SJSA1 (cell line): ENCODE measurements at regions not wholly inside any gene's neighbourhood (a gene's known extent, or its start where the extent isn't known, plus 50 kb on each side); places are given as distances from the start of the nearest gene placed in this dataset.

ENCODE experiments used
- DNase-seq, 2 experiments: peaks; one replicate each; pipeline ENCODE4 v3.0.0-alpha.2; 2015 to 2020; ENCODE audit warnings: low spot score in 2 of 2, low read depth in 1 of 2
- H3K27ac ChIP-seq: fragments of 250-450 bp; sonication (Bioruptor Pico); 2 replicates; pipeline ENCODE4 v1.5.1; 2020; ENCODE audit warnings: mild to moderate bottlenecking, moderate library complexity
- H3K27me3 ChIP-seq: fragments of 250-450 bp; sonication (Bioruptor Pico); replicated peaks from 2 replicates; pipeline ENCODE4 v1.5.1; 2020; ENCODE audit warnings: mild to moderate bottlenecking, moderate library complexity
- H3K36me3 ChIP-seq: fragments of 250-450 bp; sonication (Bioruptor Pico); 2 replicates; pipeline ENCODE4 v1.5.1; 2020; ENCODE audit warnings: mild to moderate bottlenecking
- H3K4me1 ChIP-seq: fragments of 250-450 bp; sonication (Bioruptor Pico); replicated peaks from 2 replicates; pipeline ENCODE4 v1.6.1; 2021; ENCODE audit warnings: mild to moderate bottlenecking
- H3K4me3 ChIP-seq: fragments of 250-450 bp; sonication (Bioruptor Pico); 2 replicates; pipeline ENCODE4 v1.5.1; 2020; ENCODE audit warnings: mild to moderate bottlenecking
- H3K9me3 ChIP-seq: fragments of 250-450 bp; sonication (Bioruptor Pico); replicated peaks from 2 replicates; pipeline ENCODE4 v1.5.1; 2020; ENCODE audit warnings: mild to moderate bottlenecking

DNA sequence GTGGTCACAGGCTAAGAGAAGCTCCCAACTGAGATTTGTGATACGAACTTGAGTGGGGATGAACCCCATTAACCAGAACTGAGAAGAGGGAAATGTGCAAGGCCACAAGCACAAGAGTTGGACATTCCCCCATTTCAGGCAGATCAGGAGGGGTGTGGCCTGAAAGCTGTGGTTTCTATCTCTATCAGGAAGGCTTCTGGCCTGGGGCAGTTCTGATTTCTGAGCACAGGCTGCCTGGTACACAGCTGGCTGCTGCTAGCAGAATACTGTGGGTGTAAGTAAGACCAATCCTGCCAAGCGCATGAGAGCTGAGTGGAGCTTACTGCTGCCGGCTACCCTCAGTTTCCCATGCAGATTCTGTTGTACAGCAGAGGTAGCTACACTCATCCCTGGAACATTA, 484.6 kb downstream of the SATB2 start:
- no peaks in the 10 kb centered on the region for H3K4me1 ChIP-seq
- H3K27ac ChIP-seq: no peak overlapping the region
- H3K4me3 ChIP-seq: no peak overlapping the region
- no peak for DNase-seq
- no peaks in the 10 kb centered on the region for H3K36me3 ChIP-seq
- H3K27me3 ChIP-seq: no peaks in the 10 kb centered on the region
- H3K9me3 ChIP-seq: no peaks in the 10 kb centered on the region

DNA sequence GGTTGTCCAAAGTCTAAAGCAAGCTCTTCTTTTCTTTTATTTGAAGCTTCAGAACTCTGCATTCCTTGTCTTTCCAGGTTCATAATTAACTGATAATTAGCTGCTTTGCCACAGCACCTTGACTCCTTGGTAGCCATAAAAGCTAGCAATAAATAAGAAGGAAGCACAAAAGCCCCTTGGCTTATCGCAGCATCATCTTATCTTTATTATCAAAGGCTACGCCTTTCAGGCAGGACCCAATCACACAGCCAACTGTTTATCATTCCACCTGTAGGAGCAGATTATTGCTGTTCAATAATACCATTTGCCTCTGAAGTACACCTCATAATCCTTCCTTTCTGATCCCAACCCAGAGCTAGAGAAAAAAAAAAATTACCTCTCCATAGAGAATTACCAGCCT, 489.2 kb downstream of the SATB2 start:
- DNase-seq: no peak
- Histone ChIP-seq H3K36me3 (no peaks in the 10 kb centered on the region), H3K27ac (no peak overlapping the region), H3K4me3 (no peak overlapping the region), H3K27me3 (no peaks in the 10 kb centered on the region), H3K9me3 (no peaks in the 10 kb centered on the region), H3K4me1 (no peaks in the 10 kb centered on the region)

DNA sequence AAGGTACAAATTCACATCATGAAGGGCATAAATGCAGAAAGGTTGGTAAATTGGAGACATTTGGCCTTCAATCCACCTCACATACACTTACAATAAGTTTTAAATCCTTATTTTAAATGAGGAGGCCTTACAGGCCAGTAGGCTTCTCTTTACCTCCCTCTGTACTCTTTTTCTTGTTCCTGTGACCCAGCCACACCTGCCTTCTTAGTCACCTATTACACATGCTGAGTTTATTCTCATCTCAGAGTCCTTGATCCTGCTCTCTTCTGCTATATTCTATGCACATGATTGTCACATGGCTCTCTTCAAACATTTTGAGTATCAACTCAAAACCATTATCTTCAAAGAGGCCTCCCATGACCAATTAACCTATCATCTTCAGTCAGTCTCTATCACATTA, 491.5 kb downstream of the SATB2 start:
- Histone ChIP-seq H3K4me3 (no peak overlapping the region), H3K27me3 (no peaks in the 10 kb centered on the region), H3K9me3 (no peaks in the 10 kb centered on the region), H3K27ac (no peak overlapping the region), H3K36me3 (no peaks in the 10 kb centered on the region), H3K4me1 (no peaks in the 10 kb centered on the region)
- DNase-seq: no peak

DNA sequence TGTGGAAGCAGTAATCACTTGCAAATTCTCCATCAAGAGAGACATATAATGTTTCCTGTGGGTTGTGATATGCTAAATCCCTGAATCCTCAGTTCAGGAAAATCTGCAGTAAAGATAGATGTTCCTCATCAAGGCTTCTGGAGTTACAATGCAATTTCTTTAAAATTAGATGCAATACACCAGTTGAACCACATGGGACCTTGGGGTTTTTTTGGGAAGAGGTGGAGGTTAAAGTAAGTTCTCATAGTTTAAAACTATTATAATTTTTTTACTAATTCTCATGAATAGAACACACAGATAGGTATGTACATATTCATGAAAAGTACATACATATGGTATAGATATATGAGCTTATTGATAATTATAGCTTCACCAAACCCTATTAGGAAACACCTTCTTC, 496.2 kb downstream of the SATB2 start:
- no peak overlapping the region for H3K4me3 ChIP-seq
- H3K27ac ChIP-seq: no peak overlapping the region
- H3K36me3 ChIP-seq: no peaks in the 10 kb centered on the region
- no peak for DNase-seq
- H3K9me3 ChIP-seq: no peaks in the 10 kb centered on the region
- no peaks in the 10 kb centered on the region for H3K27me3 ChIP-seq
- H3K4me1 ChIP-seq: no peaks in the 10 kb centered on the region

DNA sequence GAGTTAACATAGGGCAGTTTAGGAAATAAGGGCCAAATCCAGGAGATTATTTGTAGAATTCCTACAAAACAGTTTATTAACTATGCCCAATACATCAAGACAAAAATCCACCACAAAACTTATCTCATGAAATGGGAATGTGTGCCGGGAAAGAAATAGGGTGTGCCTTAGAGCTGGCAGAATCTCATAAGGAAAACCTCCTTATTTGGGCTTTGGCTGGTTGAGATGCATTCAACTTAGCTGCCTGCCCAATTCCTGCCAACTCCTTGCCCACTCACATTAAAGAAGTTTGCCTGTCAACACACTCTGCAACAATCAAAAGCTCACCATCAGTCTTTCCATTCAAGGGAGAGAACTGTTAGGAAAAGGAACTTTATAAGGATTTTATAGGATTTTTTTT, 500.6 kb downstream of the SATB2 start:
- no peak for DNase-seq
- no peaks in the 10 kb centered on the region for H3K9me3 ChIP-seq
- H3K27me3 ChIP-seq: no peaks in the 10 kb centered on the region
- no peak overlapping the region for H3K27ac ChIP-seq
- H3K36me3 ChIP-seq: no peaks in the 10 kb centered on the region
- H3K4me3 ChIP-seq: no peak overlapping the region
- H3K4me1 ChIP-seq: no peaks in the 10 kb centered on the region

DNA sequence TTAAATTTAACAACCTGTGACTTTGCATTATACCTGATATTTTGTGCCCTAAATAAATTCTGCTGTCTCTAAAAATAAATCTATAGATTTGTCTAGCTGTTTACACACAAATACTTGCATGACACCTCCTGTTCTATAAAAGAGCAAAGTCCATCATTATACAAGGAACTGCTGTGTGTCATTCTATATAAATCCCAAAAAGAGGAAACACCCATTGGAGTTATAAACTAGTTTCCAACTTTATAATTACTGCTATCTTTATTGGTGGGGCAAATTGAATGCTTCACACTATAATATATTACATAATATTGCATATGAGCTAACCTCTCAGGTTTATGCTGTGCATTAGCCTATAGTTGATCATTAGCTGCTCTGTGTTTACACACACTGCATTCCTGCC, 504.4 kb downstream of the SATB2 start:
- Histone ChIP-seq H3K4me1 (no peaks in the 10 kb centered on the region), H3K27ac (no peak overlapping the region), H3K27me3 (no peaks in the 10 kb centered on the region), H3K36me3 (no peaks in the 10 kb centered on the region), H3K4me3 (no peak overlapping the region), H3K9me3 (no peaks in the 10 kb centered on the region)
- no peak for DNase-seq

DNA sequence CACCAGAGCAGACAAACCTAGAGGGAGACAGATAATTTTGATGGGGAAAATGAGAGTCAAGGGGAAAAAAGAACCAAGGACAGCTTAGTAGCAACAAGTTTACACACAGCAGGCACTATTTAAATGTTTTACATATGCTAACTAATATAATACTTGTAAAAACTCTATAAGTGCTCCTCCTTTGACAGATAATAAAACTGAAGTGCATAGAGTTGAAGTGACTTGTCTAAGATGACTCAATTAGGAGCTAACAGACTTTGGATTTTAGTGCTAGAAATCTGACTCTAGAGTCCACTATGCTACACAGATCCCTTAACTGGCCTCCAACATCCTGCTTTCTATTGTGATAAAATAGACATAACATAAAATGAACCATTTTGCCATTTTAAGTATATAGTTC, 506.9 kb downstream of the SATB2 start:
- Histone ChIP-seq H3K4me1 (no peaks in the 10 kb centered on the region), H3K36me3 (no peaks in the 10 kb centered on the region), H3K4me3 (no peak overlapping the region), H3K27me3 (no peaks in the 10 kb centered on the region), H3K27ac (no peak overlapping the region), H3K9me3 (no peaks in the 10 kb centered on the region)
- no peak for DNase-seq

DNA sequence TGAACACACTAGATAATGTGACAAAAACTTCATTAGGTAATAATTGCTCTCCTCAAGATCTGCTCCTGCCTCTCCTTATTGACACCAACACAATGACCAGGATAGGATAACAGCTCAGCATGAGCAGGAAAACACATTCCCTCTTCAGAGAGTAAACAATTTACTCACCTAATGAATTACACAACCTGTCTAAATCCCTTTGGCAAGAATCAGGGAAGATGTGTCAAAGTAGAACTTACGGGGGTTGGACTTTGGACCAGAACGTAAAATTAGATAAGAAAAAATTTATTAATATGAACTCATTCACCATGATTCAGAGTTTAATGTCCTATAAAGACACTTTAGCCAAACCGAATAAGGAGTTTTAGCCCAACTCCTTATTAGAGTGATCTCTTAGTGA, 512.2 kb downstream of the SATB2 start:
- H3K36me3 ChIP-seq: no peaks in the 10 kb centered on the region
- no peaks in the 10 kb centered on the region for H3K9me3 ChIP-seq
- no peaks in the 10 kb centered on the region; the same call in 1 of the 2 replicates for H3K27me3 ChIP-seq

DNA sequence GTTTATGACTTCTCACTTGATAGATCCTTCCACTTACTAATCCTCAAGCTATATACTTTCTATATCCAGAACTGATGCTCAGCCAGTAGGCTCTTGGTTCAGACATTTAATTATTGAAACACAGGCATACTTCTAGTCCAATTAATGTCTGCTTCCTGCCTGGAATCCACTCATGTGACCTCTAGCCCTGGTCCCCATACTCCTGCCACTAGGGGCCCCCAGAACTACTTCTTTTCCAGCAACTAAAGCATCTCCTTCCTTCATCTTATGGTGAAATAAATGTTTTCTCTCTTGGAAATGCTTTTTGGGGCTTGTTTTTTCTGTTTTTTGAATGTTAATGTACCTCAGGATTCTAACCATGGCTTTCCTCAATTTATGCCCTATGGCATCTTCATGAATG, 527.6 kb downstream of the SATB2 start:
- Histone ChIP-seq H3K27ac (no peak overlapping the region), H3K9me3 (no peaks in the 10 kb centered on the region), H3K4me3 (no peak overlapping the region), H3K4me1 (no peaks in the 10 kb centered on the region), H3K27me3 (no peaks in the 10 kb centered on the region), H3K36me3 (no peaks in the 10 kb centered on the region)
- no peak for DNase-seq

More for the DNA sequence above, 512.2 kb downstream of the SATB2 start:
- no peak for DNase-seq
- no peaks in the 10 kb centered on the region for H3K4me1 ChIP-seq
- no peak overlapping the region for H3K27ac ChIP-seq
- H3K4me3 ChIP-seq: no peak overlapping the region

DNA sequence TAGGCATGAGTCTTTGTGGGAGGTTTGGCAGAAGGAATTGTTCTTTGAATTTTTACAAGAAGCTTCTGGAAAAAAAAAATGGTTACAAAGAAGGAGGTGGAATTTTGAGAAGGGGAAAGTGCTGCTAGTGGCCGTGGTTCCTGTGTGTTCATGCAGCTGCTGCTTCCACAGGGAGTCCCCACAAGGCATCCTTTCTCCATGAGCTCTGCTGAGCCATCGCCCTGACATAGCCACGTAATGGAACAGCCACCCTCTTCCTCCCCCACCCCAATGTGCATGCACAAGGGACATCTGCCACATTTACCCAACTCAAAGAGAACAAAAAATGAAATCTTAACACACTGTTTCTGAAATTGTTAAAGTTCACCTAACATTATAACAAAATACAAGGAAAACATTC, 529.7 kb downstream of the SATB2 start:
- Histone ChIP-seq H3K36me3 (no peaks in the 10 kb centered on the region), H3K27me3 (no peaks in the 10 kb centered on the region), H3K27ac (no peak overlapping the region), H3K4me1 (no peaks in the 10 kb centered on the region), H3K9me3 (no peaks in the 10 kb centered on the region), H3K4me3 (no peak overlapping the region)
- DNase-seq: no peak

DNA sequence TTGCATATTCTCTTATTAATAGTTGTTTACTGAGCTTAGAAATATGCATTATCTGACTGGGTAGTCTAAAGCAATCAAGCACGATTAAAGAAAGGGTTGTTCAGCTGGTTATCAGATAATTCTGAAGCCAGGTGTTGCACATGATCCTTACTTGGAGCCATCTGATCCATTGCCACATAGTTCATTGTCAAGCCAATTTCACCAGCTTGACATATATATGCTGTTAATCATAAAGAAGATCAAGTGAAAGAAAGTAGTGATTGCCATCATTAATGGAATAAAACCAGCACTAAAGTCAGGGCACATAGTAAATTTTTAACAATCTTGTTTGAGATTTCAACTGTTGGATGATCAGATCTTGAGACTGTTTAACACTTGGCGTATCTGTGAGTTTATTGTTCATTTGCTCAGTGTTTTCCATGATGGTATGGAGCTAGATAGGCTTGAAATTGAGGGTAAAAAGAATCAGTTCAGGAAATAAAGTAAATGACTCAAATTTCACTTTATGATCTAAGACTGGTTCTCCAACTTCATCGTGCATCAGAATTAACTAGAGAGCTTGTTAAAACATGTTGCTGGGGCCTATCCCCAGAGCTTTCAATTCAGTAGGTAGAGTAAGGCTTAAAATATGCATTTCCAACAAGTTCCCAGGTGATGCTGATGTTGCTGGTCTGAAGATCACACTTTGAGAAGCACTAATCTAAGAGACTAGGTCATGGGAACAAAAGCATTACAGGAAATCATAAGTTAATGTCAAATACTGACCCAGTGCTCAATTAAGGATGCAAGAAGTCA, 539.6 kb downstream of the SATB2 start:
- H3K36me3 ChIP-seq: no peaks in the 10 kb centered on the region
- H3K27ac ChIP-seq: no peak overlapping the region
- H3K27me3 ChIP-seq: no peaks in the 10 kb centered on the region
- H3K9me3 ChIP-seq: no peaks in the 10 kb centered on the region
- DNase-seq: no peak
- H3K4me1 ChIP-seq: no peaks in the 10 kb centered on the region
- H3K4me3 ChIP-seq: no peak overlapping the region

DNA sequence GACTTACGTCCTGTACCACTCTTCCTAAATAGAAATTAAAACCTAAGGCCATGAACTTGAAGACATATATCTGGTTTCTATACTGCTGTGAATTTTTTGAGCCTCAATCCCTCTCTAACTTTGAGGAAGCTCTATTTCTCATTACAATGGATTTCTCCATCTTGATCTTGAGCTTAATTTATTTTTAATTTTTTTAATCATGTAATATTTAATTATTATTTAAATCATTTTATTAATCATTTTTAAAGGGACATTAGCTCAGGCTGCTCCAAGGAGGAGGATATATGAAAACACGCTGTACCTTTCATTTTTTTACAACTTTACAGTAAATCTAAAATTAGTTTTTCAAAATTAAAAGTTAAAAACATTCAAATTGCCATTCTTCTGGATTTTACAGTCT, 540.5 kb downstream of the SATB2 start:
- Histone ChIP-seq H3K9me3 (no peaks in the 10 kb centered on the region), H3K4me1 (no peaks in the 10 kb centered on the region), H3K4me3 (no peak overlapping the region), H3K36me3 (no peaks in the 10 kb centered on the region), H3K27ac (no peak overlapping the region), H3K27me3 (no peaks in the 10 kb centered on the region)
- DNase-seq: no peak

DNA sequence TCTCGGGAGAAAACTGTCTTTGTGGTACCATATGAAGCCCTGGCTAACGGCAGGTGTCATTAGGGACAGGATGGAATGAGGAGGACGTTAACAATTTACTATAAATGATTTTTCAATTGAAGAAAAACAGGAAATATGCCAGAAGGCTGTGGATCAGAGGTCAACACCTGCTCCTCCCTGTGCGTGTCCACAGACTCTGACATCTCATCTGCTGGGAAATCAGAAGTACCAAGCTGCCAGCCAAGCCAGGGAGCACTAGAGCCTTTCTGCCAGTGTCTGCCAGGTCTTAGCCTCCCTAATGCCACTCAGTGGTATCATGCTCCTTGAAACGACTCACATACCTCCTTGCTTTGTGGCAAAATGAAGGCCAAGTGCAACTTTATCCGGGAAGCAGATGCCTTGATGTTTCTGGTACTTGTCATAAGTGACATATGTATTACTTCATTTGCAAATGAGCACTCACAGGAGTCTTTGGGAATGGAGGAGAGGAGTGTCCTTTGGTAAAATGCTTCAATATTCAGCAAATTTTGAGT, 541.1 kb downstream of the SATB2 start:
- Histone ChIP-seq H3K9me3 (no peaks in the 10 kb centered on the region), H3K27me3 (no peaks in the 10 kb centered on the region; the same call in 1 of the 2 replicates), H3K4me1 (no peaks in the 10 kb centered on the region), H3K4me3 (no peak overlapping the region), H3K36me3 (no peaks in the 10 kb centered on the region), H3K27ac (no peak overlapping the region)
- no peak for DNase-seq

DNA sequence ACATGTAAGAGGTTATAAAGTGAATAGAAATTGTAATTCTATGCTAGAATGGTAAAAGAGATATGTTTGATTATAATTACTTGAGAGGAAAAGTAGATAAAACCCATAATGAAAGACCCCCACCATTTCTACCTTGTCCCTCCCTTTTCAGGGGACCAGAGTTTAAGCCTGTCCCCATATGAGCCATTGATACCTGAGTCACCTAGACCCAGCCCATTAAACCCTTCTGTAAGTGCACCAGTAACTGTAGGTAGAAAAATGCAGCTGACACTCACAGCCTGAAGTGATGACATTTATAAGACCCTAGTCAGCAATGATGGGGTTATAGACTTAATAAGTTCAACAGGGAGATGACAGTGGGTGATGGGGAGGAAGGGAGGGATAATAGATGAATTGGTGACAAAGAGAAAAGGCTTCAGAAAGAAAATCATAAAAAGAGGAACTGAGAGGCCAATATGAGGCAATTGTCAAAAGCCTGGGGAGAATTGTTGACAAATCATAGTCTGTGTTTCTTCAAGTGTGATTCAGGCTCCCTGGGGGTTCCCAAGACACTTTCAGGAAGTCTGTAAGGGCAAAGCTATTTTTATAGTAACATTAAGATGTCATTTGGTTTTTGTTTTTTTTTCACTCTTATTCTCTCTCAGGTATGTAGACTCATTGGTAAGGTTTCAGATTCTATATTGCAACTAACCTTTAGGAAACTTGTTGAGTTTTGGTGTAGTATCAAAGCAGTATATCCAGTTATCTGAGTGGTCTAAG, 544.2 kb downstream of the SATB2 start:
- Histone ChIP-seq H3K4me1 (no peaks in the 10 kb centered on the region), H3K27ac (no peak overlapping the region), H3K27me3 (no peaks in the 10 kb centered on the region; the same call in 1 of the 2 replicates), H3K36me3 (no peaks in the 10 kb centered on the region), H3K4me3 (no peak overlapping the region), H3K9me3 (no peaks in the 10 kb centered on the region)
- no peak for DNase-seq
